ENCODE measurements at regions not wholly inside any gene's neighbourhood (a gene's known extent, or its start where the extent isn't known, plus 50 kb on each side); places are given as distances from the start of the nearest gene placed in this dataset.

GRCh38 chr5:61657010-61657409, 325.0 kb downstream of the ZSWIM6 start:
- TF ChIP-seq POLR2AphosphoS5 (IDR thresholded peaks at IDR 0.05; ENCODE audit: low read depth, low read length) = no peak
- TF ChIP-seq TAF1 (IDR thresholded peaks at IDR 0.05; ENCODE audit: borderline replicate concordance, insufficient read depth, low read length) = no peak
- TF ChIP-seq REST (IDR thresholded peaks at IDR 0.05; ENCODE audit: insufficient read depth in 1 of 2, low read depth in 2 of 2, low read length in 2 of 2) = no peak
- TF ChIP-seq FOXP2 (optimal IDR thresholded peaks at IDR 0.05; ENCODE audit: borderline replicate concordance, extremely low read depth, extremely low read length, insufficient read depth) = no peak
- no peak for TF ChIP-seq SIN3A (IDR thresholded peaks at IDR 0.05; ENCODE audit: borderline replicate concordance, insufficient read depth, low read length)

Data from PFSK-1 (cell line).